AG09319 (cell line): ENCODE measurements at regions not wholly inside any gene's neighbourhood (a gene's known extent, or its start where the extent isn't known, plus 50 kb on each side); places are given as distances from the start of the nearest gene placed in this dataset.

ENCODE experiments used
- DNase-seq: peaks from one replicate; pipeline ENCODE4 v3.0.0-alpha.2; 2010; ENCODE audit warnings: low read depth; ENCODE audit errors: extremely low read depth
- CTCF ChIP-seq: IDR thresholded peaks from 2 replicates; pipeline ENCODE4 v1.5.1; 2011; ENCODE audit warnings: low read depth, mild to moderate bottlenecking, inconsistent platforms, low read length, moderate library complexity

- DNase-seq: no peak
- no peak for TF ChIP-seq CTCF
Measured at GRCh38 chr12:58496411-58497190, 423.7 kb downstream of the LRIG3 start.

DNA sequence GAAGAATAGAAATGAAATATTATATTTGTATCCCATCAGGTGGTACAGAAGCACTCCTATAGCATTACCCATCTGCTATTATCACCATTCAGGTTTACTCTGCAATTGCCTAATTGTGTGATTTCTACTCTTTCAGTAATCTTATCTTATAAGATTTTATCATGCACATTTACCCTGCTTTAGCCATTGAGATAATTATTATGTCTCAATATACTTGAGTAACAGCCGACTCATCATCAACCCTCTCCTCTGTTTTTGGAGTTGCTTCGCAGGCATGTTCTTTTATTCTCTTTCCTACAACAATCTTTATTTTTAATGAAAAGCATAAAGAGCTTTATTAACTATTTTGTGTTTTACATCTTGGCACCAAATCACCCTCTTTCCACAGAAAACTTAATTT lies 419.9 kb downstream of the LRIG3 start:
- no peak for TF ChIP-seq CTCF
- DNase-seq: no peak

DNA sequence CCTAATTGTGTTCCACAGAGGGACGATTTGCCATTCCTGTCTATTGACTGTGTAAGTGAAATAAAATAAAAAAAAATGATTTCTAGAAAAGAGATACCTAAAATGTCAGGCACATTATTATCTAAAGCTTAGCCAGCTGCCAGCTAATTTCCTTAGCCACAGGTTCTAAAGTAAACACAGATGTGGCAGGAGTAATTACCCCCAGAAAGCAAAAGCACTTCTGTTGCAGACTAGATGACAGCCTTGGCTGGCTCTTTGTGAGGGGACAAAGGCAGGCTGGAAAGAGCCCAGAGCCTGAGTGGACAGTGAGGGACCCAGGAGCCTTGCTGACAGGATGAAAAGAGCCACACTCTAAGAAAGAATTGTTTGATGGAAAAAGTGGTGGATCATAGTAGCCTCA lies 418.1 kb downstream of the LRIG3 start:
- DNase-seq: no peak
- TF ChIP-seq CTCF: no peak

DNA sequence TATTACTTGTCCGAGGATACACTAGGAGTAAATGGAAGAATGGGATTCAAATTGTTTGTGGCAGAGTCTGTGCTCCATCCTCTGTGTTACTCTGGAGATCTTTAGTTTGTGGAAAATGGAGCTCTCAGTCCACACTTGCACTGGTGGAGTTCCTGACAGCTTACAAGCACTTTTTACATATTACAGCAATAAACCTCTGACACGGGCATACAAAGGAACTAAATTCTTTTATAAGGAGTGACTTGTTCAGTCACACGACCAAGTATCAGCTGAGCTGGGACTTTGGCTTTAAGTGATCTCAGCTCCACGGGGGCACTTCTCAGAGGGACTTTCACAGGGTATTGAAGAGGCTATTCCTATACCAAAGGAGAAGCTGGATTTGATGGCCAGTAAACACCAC lies 417.5 kb downstream of the LRIG3 start:
- TF ChIP-seq CTCF: no peak
- DNase-seq: no peak

GRCh38 chr12:58503731-58504130 lies 416.6 kb downstream of the LRIG3 start:
- no peak for TF ChIP-seq CTCF
- no peak for DNase-seq

DNA sequence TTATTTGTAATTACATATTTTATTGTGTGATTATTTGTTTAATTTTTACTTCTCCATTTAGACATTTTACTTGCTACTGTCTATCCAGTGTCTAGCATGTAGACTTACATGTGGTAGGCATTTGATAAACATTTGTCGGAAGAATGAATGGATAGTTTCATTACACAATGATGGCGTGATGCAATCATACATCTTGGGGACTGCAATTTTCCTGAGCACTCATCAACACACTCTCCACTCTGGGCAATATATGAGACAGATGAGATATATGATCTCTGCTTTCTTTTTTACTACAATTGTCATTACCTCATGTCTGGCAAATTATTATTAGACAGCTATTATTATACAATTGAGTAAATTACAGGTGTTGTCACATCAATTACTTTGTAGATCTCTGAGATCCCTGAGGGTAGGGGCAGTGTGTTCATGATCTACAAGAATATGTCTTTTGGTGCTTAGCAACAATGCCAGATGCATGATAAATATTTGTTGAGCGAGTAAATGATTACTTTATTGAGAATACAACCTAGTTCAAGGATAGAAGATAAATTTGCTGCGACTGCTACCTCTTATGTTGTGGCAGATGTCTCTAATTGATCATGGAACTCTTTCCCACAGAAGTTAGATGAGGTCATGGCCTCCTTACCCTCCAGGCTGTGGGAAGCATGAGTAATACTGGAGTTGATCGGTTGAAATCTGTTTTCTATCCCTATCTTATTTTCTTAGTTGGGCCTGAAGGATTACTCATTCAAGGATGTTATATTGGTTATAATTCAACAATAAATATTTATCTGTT lies 416.0 kb downstream of the LRIG3 start:
- peak; percentile 52 for DNase-seq
- no peak for TF ChIP-seq CTCF
